H1 (cell line): ENCODE measurements at regions not wholly inside any gene's neighbourhood (a gene's known extent, or its start where the extent isn't known, plus 50 kb on each side); places are given as distances from the start of the nearest gene placed in this dataset.

Source experiments
- PHF8 ChIP-seq: fragments of 200-600 bp; sonication (generic); conservative IDR thresholded peaks from 2 replicates; pipeline ENCODE4 v1.7.1; 2012; ENCODE audit warnings: low read depth, mild to moderate bottlenecking, inconsistent platforms, low read length, moderate library complexity
- RNF2 ChIP-seq: fragments of 200-900, 300-1000 bp; sonication (generic); IDR thresholded peaks from 2 replicates; pipeline ENCODE4 v1.7.1; 2016; ENCODE audit warnings: borderline replicate concordance, low read depth, mild to moderate bottlenecking, antibody characterized with exemption, low read length; ENCODE audit not compliant: poor library complexity, severe bottlenecking; ENCODE audit errors: missing control alignments
- TBP ChIP-seq: IDR thresholded peaks from 2 replicates; pipeline ENCODE4 v1.6.1; 2011; ENCODE audit warnings: low read depth, low read length, improper control_type of control experiment
- TF ChIP-seq, protein P1 (sequence below): fragments of 300-600 bp; sonication (generic); IDR thresholded peaks from 2 replicates; pipeline ENCODE4 v1.7.1; 2012; ENCODE audit warnings: low read length, moderate library complexity, mild to moderate bottlenecking, inconsistent platforms; ENCODE audit not compliant: insufficient replicate concordance
- TF ChIP-seq, protein P2 (sequence below), 3 experiments: IDR thresholded peaks; 1 replicate in 2 of 3; 2 replicates in 1 of 3; pipeline versions ENCODE4 v1.5.1 to v1.6.1; 2011; ENCODE audit warnings: low read length in 3 of 3, mild to moderate bottlenecking in 3 of 3, inconsistent platforms in 2 of 3, low read depth in 1 of 3, moderate library complexity in 1 of 3; ENCODE audit not compliant: insufficient read depth in 1 of 3; ENCODE audit errors: control extremely low read depth in 1 of 3

DNA sequence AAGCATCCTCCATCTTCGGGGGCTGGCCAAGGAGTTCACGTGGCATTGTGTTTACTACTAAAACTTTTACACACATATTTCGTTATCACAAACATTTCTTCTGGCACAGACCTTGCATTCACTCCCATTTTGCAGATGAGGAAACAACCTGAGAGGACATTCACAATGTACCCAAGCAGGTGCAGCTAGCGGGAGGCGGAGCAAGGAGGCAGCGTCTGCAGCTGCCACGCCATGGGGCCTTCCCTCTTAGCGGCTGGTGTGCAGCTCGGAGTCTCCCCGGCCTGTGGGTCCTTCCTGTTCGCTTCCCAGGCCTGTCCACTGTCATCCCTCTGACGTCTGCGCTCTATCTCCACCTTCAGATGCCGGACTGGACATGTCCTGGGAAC, 807.8 kb downstream of the TBC1D22A start (continued):
- TF ChIP-seq, protein P1, sequence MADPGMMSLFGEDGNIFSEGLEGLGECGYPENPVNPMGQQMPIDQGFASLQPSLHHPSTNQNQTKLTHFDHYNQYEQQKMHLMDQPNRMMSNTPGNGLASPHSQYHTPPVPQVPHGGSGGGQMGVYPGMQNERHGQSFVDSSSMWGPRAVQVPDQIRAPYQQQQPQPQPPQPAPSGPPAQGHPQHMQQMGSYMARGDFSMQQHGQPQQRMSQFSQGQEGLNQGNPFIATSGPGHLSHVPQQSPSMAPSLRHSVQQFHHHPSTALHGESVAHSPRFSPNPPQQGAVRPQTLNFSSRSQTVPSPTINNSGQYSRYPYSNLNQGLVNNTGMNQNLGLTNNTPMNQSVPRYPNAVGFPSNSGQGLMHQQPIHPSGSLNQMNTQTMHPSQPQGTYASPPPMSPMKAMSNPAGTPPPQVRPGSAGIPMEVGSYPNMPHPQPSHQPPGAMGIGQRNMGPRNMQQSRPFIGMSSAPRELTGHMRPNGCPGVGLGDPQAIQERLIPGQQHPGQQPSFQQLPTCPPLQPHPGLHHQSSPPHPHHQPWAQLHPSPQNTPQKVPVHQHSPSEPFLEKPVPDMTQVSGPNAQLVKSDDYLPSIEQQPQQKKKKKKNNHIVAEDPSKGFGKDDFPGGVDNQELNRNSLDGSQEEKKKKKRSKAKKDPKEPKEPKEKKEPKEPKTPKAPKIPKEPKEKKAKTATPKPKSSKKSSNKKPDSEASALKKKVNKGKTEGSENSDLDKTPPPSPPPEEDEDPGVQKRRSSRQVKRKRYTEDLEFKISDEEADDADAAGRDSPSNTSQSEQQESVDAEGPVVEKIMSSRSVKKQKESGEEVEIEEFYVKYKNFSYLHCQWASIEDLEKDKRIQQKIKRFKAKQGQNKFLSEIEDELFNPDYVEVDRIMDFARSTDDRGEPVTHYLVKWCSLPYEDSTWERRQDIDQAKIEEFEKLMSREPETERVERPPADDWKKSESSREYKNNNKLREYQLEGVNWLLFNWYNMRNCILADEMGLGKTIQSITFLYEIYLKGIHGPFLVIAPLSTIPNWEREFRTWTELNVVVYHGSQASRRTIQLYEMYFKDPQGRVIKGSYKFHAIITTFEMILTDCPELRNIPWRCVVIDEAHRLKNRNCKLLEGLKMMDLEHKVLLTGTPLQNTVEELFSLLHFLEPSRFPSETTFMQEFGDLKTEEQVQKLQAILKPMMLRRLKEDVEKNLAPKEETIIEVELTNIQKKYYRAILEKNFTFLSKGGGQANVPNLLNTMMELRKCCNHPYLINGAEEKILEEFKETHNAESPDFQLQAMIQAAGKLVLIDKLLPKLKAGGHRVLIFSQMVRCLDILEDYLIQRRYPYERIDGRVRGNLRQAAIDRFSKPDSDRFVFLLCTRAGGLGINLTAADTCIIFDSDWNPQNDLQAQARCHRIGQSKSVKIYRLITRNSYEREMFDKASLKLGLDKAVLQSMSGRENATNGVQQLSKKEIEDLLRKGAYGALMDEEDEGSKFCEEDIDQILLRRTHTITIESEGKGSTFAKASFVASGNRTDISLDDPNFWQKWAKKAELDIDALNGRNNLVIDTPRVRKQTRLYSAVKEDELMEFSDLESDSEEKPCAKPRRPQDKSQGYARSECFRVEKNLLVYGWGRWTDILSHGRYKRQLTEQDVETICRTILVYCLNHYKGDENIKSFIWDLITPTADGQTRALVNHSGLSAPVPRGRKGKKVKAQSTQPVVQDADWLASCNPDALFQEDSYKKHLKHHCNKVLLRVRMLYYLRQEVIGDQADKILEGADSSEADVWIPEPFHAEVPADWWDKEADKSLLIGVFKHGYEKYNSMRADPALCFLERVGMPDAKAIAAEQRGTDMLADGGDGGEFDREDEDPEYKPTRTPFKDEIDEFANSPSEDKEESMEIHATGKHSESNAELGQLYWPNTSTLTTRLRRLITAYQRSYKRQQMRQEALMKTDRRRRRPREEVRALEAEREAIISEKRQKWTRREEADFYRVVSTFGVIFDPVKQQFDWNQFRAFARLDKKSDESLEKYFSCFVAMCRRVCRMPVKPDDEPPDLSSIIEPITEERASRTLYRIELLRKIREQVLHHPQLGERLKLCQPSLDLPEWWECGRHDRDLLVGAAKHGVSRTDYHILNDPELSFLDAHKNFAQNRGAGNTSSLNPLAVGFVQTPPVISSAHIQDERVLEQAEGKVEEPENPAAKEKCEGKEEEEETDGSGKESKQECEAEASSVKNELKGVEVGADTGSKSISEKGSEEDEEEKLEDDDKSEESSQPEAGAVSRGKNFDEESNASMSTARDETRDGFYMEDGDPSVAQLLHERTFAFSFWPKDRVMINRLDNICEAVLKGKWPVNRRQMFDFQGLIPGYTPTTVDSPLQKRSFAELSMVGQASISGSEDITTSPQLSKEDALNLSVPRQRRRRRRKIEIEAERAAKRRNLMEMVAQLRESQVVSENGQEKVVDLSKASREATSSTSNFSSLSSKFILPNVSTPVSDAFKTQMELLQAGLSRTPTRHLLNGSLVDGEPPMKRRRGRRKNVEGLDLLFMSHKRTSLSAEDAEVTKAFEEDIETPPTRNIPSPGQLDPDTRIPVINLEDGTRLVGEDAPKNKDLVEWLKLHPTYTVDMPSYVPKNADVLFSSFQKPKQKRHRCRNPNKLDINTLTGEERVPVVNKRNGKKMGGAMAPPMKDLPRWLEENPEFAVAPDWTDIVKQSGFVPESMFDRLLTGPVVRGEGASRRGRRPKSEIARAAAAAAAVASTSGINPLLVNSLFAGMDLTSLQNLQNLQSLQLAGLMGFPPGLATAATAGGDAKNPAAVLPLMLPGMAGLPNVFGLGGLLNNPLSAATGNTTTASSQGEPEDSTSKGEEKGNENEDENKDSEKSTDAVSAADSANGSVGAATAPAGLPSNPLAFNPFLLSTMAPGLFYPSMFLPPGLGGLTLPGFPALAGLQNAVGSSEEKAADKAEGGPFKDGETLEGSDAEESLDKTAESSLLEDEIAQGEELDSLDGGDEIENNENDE: no peak
- TF ChIP-seq RNF2 (no peak), TBP (no peak), PHF8 (no peak)
- TF ChIP-seq, protein P2, sequence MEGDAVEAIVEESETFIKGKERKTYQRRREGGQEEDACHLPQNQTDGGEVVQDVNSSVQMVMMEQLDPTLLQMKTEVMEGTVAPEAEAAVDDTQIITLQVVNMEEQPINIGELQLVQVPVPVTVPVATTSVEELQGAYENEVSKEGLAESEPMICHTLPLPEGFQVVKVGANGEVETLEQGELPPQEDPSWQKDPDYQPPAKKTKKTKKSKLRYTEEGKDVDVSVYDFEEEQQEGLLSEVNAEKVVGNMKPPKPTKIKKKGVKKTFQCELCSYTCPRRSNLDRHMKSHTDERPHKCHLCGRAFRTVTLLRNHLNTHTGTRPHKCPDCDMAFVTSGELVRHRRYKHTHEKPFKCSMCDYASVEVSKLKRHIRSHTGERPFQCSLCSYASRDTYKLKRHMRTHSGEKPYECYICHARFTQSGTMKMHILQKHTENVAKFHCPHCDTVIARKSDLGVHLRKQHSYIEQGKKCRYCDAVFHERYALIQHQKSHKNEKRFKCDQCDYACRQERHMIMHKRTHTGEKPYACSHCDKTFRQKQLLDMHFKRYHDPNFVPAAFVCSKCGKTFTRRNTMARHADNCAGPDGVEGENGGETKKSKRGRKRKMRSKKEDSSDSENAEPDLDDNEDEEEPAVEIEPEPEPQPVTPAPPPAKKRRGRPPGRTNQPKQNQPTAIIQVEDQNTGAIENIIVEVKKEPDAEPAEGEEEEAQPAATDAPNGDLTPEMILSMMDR (IDR thresholded peaks at IDR 0.05; ENCODE audit: control extremely low read depth in 1 of 3, insufficient read depth in 1 of 3, low read depth in 1 of 3, low read length in 3 of 3): no peak
